ENCODE measurements at regions not wholly inside any gene's neighbourhood (a gene's known extent, or its start where the extent isn't known, plus 50 kb on each side); places are given as distances from the start of the nearest gene placed in this dataset.
A peak's percentile ranks its signal among the peaks of the same experiment; 100 is the strongest.

GRCh38 chr7:67392596-67393438 is 396.2 kb downstream of the TYW1 start:
- H3K4me3 ChIP-seq (ENCODE audit: low read depth, low read length): no peak overlapping the region
- TF ChIP-seq CTCF (IDR thresholded peaks at IDR 0.05; ENCODE audit: control insufficient read depth, extremely low read depth, insufficient read depth): no peak
- DNase-seq (ENCODE audit: low read depth): peak; percentile 82

- H3K4me3 ChIP-seq (ENCODE audit: low read depth, low read length): no peak overlapping the region
- no peak for DNase-seq (ENCODE audit: low read depth)
- TF ChIP-seq CTCF (IDR thresholded peaks at IDR 0.05; ENCODE audit: control insufficient read depth, extremely low read depth, insufficient read depth): no peak
These were observed 397.3 kb downstream of the TYW1 start for GRCh38 chr7:67393903-67394302.

- DNase-seq (ENCODE audit: low read depth): no peak
- TF ChIP-seq CTCF (IDR thresholded peaks at IDR 0.05; ENCODE audit: control insufficient read depth, extremely low read depth, insufficient read depth): no peak
These were observed 402.3 kb downstream of the TYW1 start for GRCh38 chr7:67398916-67399315.

GRCh38 chr7:67401492-67401891 is 404.9 kb downstream of the TYW1 start:
- no peak for TF ChIP-seq CTCF (IDR thresholded peaks at IDR 0.05; ENCODE audit: control insufficient read depth, extremely low read depth, insufficient read depth)
- H3K4me3 ChIP-seq (ENCODE audit: low read depth, low read length): no peak overlapping the region
- DNase-seq (ENCODE audit: low read depth): no peak

More at GRCh38 chr7:67398916-67399315, 402.3 kb downstream of the TYW1 start:
- no peak overlapping the region for H3K4me3 ChIP-seq (ENCODE audit: low read depth, low read length)

- H3K4me3 ChIP-seq (ENCODE audit: low read depth, low read length): no peak overlapping the region
- DNase-seq (ENCODE audit: low read depth): no peak
- no peak for TF ChIP-seq CTCF (IDR thresholded peaks at IDR 0.05; ENCODE audit: control insufficient read depth, extremely low read depth, insufficient read depth)
These were observed 405.6 kb downstream of the TYW1 start for GRCh38 chr7:67402280-67402679.

- DNase-seq (ENCODE audit: low read depth): no peak
- TF ChIP-seq CTCF (IDR thresholded peaks at IDR 0.05; ENCODE audit: control insufficient read depth, extremely low read depth, insufficient read depth): no peak
- no peak overlapping the region for H3K4me3 ChIP-seq (ENCODE audit: low read depth, low read length)
These were observed 410.3 kb downstream of the TYW1 start for GRCh38 chr7:67406976-67407375.

All from LNCaP clone FGC (cell line).